ENCODE measurements at regions not wholly inside any gene's neighbourhood (a gene's known extent, or its start where the extent isn't known, plus 50 kb on each side); places are given as distances from the start of the nearest gene placed in this dataset.
"Not testable (repeated sequence)": the region's sequence is repeated elsewhere in the genome, so short reads cannot be mapped to it uniquely, and the experiment has no call there.

DNA sequence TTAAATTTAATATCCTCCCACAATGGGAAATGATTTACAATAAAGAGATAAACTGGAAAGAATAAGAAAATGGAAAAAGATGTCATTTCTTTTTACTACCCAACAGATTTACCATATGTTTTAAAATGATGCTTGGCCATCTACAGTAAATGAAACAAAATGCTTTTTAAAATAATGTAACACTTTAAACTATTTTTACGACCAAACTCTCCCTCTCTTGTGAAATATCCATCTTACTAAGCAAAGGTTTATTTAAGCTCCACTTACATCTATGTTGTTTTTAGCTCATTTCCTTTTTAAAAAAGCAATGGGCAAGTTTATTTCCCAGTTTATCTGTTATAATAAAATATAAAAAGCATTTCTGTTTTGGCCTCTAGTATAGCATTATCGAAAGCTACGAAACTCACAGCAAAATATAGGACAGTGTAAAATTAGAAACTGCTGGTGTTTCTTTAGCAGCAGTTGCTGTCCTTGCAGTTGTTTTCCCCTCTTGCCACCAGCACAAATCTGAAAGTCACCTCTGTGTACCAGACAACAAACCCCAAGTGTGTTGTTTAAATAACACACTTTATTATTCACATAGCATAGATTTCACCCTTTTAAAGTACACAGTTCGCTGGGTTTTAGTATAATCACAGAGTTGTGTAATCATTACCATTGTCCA lies 195.1 kb downstream of the CDRT15L2 start:
- no peak for DNase-seq

- no peak for DNase-seq
These were observed 195.8 kb downstream of the CDRT15L2 start for GRCh38 chr17:20775331-20775730.

GRCh38 chr17:20779521-20779920 lies 200.0 kb downstream of the CDRT15L2 start:
- no peak for DNase-seq

DNA sequence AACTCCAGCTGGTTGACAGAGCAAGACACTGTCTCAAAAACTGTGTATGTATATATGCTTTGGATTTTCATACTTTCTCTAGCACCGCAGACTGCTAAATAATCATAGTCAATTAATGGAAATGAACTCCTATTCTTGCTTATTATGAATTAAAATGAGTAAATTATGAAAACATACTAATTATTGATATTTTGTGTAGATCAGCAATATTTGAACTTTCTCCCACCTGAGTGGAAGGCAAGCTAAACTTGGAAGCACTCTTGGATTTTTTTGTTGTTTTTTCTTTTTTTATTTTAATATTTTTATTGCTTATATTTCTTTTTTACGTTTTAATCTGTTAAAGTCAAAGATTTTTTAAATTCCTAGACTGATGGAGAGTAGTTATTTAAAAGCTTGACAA lies 201.7 kb downstream of the CDRT15L2 start:
- DNase-seq: no peak

DNA sequence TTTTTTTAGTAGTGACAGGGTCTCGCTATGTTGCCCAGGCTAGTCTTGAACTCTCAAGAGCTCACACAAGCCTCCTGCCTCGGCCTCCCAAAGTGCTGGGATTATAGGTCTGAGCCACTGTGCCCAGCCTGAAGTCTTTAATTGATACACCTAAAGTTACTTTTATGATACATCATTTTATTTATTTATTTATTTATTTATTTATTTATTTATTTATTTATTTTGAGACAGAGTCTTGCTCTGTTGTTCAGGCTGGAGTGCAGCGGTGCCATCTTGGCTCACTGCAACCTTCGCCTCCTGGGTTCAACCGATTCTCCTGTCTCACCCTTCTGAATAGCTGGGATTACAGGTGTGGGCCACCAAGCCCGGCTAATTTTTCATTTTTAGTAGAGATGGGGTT lies 202.3 kb downstream of the CDRT15L2 start:
- DNase-seq: not testable (repeated sequence)

- no peak for DNase-seq
These were observed 203.6 kb downstream of the CDRT15L2 start for GRCh38 chr17:20783091-20783490.

GRCh38 chr17:20784100-20784665 lies 204.7 kb downstream of the CDRT15L2 start:
- no peak for DNase-seq

- DNase-seq: no peak
These were observed 207.8 kb downstream of the CDRT15L2 start for GRCh38 chr17:20787281-20787680.

- no peak for DNase-seq
These were observed 212.1 kb downstream of the CDRT15L2 start for GRCh38 chr17:20791626-20792025.

- DNase-seq: not testable (repeated sequence)
These were observed 215.0 kb downstream of the CDRT15L2 start for GRCh38 chr17:20794532-20794931.

DNA sequence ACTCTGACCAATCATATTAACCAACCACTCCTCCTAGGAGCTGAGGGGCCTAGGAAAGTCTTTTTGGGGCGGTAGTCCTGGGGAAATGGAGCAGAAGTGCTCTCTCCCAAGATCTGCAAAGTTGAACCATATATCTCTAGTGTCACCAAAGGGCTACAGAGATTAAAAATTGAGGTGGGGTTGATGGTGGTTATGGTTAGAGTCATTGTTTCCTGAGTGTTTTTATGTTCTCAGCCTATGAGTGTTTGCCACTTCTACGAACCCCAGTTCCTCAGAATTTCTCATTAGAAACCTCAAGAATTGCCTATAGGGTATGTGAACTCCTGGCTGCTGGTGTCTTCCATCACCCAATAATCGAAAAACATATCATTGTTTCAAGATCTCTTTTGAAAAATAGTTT lies 217.8 kb downstream of the CDRT15L2 start:
- no peak for DNase-seq

DNA sequence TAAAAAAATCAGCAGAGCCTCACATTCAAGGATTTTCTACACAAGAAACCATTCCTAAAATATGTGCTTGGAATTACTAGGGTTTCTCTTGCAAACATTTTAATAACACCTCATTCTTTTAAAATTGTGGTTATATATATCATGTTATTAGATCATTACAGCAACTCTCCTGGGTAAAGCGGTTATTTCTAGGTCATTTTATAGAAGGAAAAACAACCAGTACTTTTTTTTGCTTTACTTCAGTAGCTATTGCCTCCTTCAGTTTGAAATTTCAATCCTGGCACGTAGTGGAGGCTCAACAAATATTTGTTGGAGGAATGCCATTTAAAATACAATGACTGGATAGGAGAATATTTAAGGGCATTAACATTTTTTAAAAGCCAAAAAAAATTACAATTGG lies 220.6 kb downstream of the CDRT15L2 start:
- no peak for DNase-seq

DNA sequence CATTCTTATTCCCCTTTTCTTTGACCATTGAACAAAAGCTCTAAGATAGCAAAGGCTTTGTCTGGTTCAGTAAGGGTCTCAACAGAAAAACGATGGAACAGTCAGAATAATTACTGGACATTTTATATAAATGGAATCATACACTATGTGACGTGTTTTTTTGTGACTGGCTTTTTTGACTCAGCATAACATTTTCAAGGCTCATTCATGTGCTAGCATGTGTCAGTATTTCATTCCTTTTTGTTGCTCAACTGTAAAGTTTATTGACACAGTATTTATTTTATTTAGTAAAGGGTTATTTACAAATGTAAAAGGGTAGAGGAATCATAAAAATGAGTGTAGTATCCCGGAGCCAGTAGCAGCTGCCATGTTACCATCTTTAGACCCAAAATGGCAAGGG lies 226.2 kb downstream of the CDRT15L2 start:
- no peak for DNase-seq

GRCh38 chr17:20807566-20807965 lies 228.0 kb downstream of the CDRT15L2 start:
- DNase-seq: not testable (repeated sequence)

DNA sequence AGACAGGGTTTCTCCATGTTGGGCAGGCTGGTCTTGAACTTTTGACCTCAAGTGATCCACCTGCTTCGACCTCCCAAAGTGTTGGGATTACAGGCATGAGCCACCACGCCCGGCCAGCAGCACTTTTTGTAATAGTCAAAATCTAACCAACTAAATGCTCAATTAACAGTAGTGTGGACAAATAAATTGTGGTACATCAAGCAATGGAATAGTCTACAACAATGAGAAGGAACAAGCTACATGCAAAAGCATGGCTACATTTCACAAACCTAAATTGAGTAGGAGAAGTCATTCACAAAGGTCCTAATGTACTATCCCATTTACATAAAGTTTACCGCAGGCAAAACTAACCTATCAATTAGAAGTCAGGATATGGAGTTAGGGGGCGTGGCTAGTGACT lies 227.4 kb downstream of the USP22 start:
- not testable (repeated sequence) for DNase-seq

GRCh38 chr17:20823905-20824304 lies 218.9 kb downstream of the USP22 start:
- DNase-seq: no peak

DNA sequence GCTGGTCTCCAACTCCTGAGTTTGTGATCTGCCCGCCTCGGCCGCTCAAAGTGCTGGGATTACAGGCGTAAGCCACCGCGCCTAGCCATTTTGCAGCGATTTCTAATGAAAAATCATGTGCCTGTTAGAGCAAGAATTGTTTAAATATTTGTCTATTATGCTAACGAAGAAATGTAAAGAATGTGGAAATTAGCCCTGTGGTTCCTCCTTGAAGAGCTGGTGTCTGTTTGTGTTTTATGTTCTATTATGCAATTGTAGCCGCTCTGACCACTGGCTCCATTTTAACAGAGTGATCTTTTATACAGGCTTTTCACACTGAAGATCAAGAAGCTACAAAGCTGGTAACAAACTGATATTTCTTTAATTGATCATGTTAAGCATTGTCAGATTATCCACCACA lies 217.3 kb downstream of the USP22 start:
- DNase-seq: no peak

DNA sequence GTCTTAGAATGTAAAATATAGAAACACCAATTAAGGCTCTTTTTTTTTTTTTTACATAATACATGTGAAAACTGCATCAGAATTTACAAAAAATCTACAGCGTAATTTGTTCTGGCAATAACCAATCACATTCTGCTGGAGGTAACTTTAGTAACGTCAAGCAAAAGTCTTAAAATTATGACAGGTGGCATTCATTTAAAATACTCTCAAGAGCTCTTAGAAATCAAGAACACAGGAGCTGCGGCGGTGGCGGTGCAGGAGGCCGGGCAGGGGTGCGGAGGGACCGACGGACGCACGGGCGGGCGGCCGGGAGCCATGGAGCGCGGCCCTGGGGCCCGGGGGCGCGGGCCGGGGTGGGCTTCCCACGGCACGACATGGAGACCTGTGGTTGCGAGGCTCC lies 202.4 kb downstream of the USP22 start:
- not testable (repeated sequence) for DNase-seq

- DNase-seq: not testable (repeated sequence)
These were observed 201.6 kb downstream of the USP22 start for GRCh38 chr17:20840987-20841865.

DNA sequence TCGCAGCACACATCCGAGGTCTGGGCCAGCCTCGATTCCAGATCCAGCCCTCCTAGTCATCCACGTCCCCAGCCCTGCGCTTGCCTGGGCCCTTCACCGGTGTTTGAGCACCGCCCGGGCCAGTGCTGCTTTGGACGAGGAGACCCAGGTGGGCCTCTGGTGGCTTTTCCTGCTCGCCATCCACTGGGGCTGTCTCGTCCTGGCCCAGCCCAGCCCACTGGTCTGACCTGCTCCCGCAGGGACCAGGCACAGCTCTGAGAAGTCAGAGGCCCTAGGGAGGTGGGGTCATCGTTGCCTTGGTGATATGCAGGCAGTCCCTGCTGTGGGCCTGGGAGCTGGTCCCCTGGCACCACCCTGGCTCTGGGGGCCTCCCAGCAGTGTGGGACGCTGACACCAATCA lies 200.8 kb downstream of the USP22 start:
- DNase-seq: not testable (repeated sequence)

DNA sequence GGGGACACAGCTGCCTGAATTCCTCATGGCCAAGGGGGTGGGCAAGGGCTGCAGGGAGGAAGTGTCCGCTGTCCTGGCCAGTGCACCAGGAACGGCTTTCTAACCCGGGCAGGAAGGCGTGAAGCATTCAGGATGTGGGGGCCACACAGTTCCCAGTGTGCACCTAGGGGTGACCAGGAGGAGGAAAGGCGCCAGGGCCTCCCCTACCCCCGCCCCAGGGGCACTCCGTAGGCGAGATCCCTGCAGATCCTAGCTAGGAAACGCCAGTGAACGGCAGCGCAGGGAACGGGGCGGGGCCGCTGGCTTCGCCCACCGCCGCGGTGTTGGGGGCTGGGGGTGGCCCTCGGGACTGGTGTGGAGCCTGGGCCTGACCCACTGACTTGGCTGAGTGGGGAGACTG lies 199.6 kb downstream of the USP22 start:
- not testable (repeated sequence) for DNase-seq

DNA sequence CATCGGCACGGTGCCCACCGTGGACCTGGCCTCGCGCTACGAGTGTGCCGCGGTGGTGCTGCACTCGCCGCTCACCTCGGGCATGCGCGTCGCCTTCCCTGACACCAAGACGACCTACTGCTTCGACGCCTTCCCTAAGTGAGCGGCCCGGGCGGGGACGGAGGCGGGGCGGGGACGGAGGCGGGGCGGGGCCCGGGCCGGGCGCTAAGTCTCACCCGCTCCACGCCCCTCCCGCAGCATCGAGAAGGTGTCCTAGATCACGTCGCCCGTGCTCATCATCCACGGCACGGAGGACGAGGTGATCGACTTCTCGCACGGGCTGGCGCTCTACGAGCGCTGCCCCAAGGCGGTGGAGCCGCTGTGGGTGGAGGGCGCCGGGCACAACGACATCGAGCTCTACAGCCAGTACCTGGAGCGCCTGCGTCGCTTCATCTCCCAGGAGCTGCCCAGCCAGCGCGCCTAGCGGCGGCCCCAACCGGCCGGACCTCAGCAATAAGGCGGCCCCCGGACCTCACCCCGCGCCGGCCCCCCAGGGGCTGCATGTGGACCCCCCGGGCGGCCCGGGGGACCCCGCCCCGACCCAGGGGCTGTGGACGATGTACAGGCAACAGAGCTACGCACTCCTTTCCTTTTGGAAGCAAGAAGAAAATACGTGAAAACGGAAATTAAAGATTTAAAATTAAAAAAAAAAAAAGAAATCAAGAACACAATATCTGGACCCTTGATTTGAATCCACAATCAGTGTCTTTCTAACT lies 198.8 kb downstream of the USP22 start:
- DNase-seq: not testable (repeated sequence)

GRCh38 chr17:20848869-20849443 lies 193.9 kb downstream of the USP22 start:
- not testable (repeated sequence) for DNase-seq
